Aorta (tissue), 5 donors: ENCODE measurements at regions not wholly inside any gene's neighbourhood (a gene's known extent, or its start where the extent isn't known, plus 50 kb on each side); places are given as distances from the start of the nearest gene placed in this dataset.

ENCODE experiments used
- ATAC-seq: fragments of 200-7000 bp; cut with Tn5 transposase; one replicate; pipeline ENCODE4 v1.9.1; 2022; ENCODE audit warnings: moderate library complexity; ENCODE audit not compliant: low FRiP score
- DNase-seq, 2 donors: peaks; one replicate each; pipeline ENCODE4 v3.0.0-alpha.2; 2020
- H3K27ac ChIP-seq, 2 donors: one replicate each; pipeline ENCODE4 v1.5.1; 2013; ENCODE audit warnings: low read length in 2 of 2, mild to moderate bottlenecking in 2 of 2, moderate library complexity in 2 of 2, control low read depth in 1 of 2, inconsistent platforms in 1 of 2, low read depth in 1 of 2
- H3K27me3 ChIP-seq, 2 donors: one replicate each; pipeline ENCODE4 v1.6.1; 2013; ENCODE audit warnings: control low read depth in 1 of 2, low read length in 1 of 2, mild to moderate bottlenecking in 1 of 2, moderate library complexity in 1 of 2; ENCODE audit not compliant: insufficient read depth in 2 of 2, control insufficient read depth in 1 of 2
- H3K36me3 ChIP-seq, 2 donors: one replicate each; pipeline ENCODE4 v1.6.1; 2013; ENCODE audit warnings: control low read depth in 1 of 2, low read length in 1 of 2, mild to moderate bottlenecking in 1 of 2; ENCODE audit not compliant: insufficient read depth in 2 of 2, control insufficient read depth in 1 of 2
- H3K4me1 ChIP-seq, 2 donors: one replicate each; pipeline ENCODE4 v1.6.1; 2013; ENCODE audit warnings: low read length in 2 of 2, control low read depth in 1 of 2, mild to moderate bottlenecking in 1 of 2, moderate library complexity in 1 of 2; ENCODE audit not compliant: insufficient read depth in 2 of 2, control insufficient read depth in 1 of 2
- H3K4me3 ChIP-seq, 2 donors: one replicate each; pipeline ENCODE4 v1.5.1; 2013; ENCODE audit warnings: low read length in 2 of 2, control low read depth in 1 of 2, mild to moderate bottlenecking in 1 of 2
- H3K9me3 ChIP-seq: one replicate; pipeline ENCODE4 v1.6.1; 2013; ENCODE audit warnings: mild to moderate bottlenecking, low read length; ENCODE audit not compliant: control insufficient read depth
- WGBS, 2 donors: extraction: QIAGEN DNeasy Blood & Tissue Kit; methylation state at CpG; one replicate each; pipeline ENCODE4 v1.1.7; 2013; 5-methylcytosine and 5-hydroxymethylcytosine counted together
- intact Hi-C, 2 donors: fragments of 100-400 bp; cut with DNase I; formaldehyde crosslinking; loops; one replicate each; pipeline versions ENCODE4 v1.14.2 to v1.15.0; 2022
- donor health status: healthy with polysubstance abuse.
- donor health status: Bipolar disorder and iron deficiency.
- donor health status: DM: no; HTN: no; CAD: no.
- donor health status: DM: no; HTN: no; CAD: no.
- donor health status: DM: yes; HTN: yes; CAD: no.

GRCh38 chr11:26844963-26845362 is 123.1 kb upstream of the SLC5A12 start:
- Histone ChIP-seq H3K4me1 (peaks cover 7 to 13% of the 10 kb centered on the region in 2 donors), H3K27me3 (no peaks in the 10 kb centered on the region), H3K27ac (peak overlapping the region in 1 of 2 donors; percentile 97), H3K9me3 (no peaks in the 10 kb centered on the region), H3K4me3 (no peak overlapping the region), H3K36me3 (no peaks in the 10 kb centered on the region)
- DNase-seq (no peak), ATAC-seq (no peak)
- 51 to 52% methylated on average over 2 of the region's 2 CpGs for WGBS, 2 donors
- intact Hi-C loops: loop anchor here (5.0 kb wide), 5 partner anchors 57 to 147 kb away; partner anchors contain the start of gene FIBIN (in 1 of the 2)

GRCh38 chr11:26846227-26846626 is 124.4 kb upstream of the SLC5A12 start:
- H3K4me3 ChIP-seq: no peak overlapping the region
- intact Hi-C loops: loop anchor here in 1 of 2 donors (2.0 to 5.0 kb wide), 2 partner anchors 56 to 149 kb away; partner anchors contain the start of gene FIBIN
- 43 to 76% methylated on average over 2 of the region's 2 CpGs for WGBS, 2 donors
- no peak for ATAC-seq
- no peaks in the 10 kb centered on the region for H3K27me3 ChIP-seq
- no peak for DNase-seq
- no peaks in the 10 kb centered on the region for H3K36me3 ChIP-seq
- H3K9me3 ChIP-seq: no peaks in the 10 kb centered on the region
- H3K27ac ChIP-seq: peak overlapping the region; percentile 48 to 100
- H3K4me1 ChIP-seq: peaks cover 5 to 13% of the 10 kb centered on the region in 2 donors

GRCh38 chr11:26847459-26847858 is 125.6 kb upstream of the SLC5A12 start:
- H3K9me3 ChIP-seq: no peaks in the 10 kb centered on the region
- intact Hi-C loops: loop anchor here in 1 of 2 donors (2.0 to 5.0 kb wide), 2 partner anchors 55 to 147 kb away; partner anchors contain the start of gene FIBIN

GRCh38 chr11:26847977-26848376 is 126.1 kb upstream of the SLC5A12 start:
- Histone ChIP-seq H3K27ac (peak overlapping the region; percentile 82 to 93), H3K4me3 (no peak overlapping the region), H3K27me3 (no peaks in the 10 kb centered on the region), H3K4me1 (peaks cover 2 to 7% of the 10 kb centered on the region in 2 donors), H3K9me3 (no peaks in the 10 kb centered on the region), H3K36me3 (no peaks in the 10 kb centered on the region)
- intact Hi-C loops: loop anchor here in 1 of 2 donors (2.0 to 5.0 kb wide), 2 partner anchors 54 to 147 kb away; partner anchors contain the start of gene FIBIN
- 5 to 14% methylated on average over 1 of the region's 1 CpG for WGBS, 2 donors
- ATAC-seq: peak; percentile 39
- no peak for DNase-seq

More at GRCh38 chr11:26847459-26847858, 125.6 kb upstream of the SLC5A12 start:
- H3K36me3 ChIP-seq: no peaks in the 10 kb centered on the region
- DNase-seq (no peak), ATAC-seq (peak; percentile 86)
- H3K27me3 ChIP-seq: no peaks in the 10 kb centered on the region
- H3K27ac ChIP-seq: peak overlapping the region; percentile 82 to 93
- 2 to 5% methylated on average over 3 of the region's 3 CpGs for WGBS, 2 donors
- no peak overlapping the region for H3K4me3 ChIP-seq
- peaks cover 4 to 10% of the 10 kb centered on the region in 2 donors for H3K4me1 ChIP-seq

- no peaks in the 10 kb centered on the region for H3K36me3 ChIP-seq
- ATAC-seq (peak; percentile 26), DNase-seq (peak; percentile 55 to 76)
- H3K27ac ChIP-seq: peak overlapping the region in 1 of 2 donors; percentile 73
- H3K4me1 ChIP-seq: peaks cover 0 to 5% of the 10 kb centered on the region in 2 donors
- no peak overlapping the region for H3K4me3 ChIP-seq
- H3K27me3 ChIP-seq: no peaks in the 10 kb centered on the region
- H3K9me3 ChIP-seq: no peaks in the 10 kb centered on the region
- WGBS, 2 donors: 3 to 14% methylated on average over 5 of the region's 5 CpGs
- intact Hi-C loops: loop anchor here in 1 of 2 donors (5.0 kb wide), 1 partner anchor 53 kb away; no protein-coding TSS in a partner anchor
Measured at GRCh38 chr11:26849036-26849435, 127.2 kb upstream of the SLC5A12 start.

GRCh38 chr11:26851291-26851690 is 129.4 kb upstream of the SLC5A12 start:
- no peak for DNase-seq
- Histone ChIP-seq H3K4me3 (no peak overlapping the region), H3K27me3 (no peaks in the 10 kb centered on the region), H3K9me3 (no peaks in the 10 kb centered on the region), H3K36me3 (no peaks in the 10 kb centered on the region), H3K4me1 (peaks cover 0 to 3% of the 10 kb centered on the region in 2 donors), H3K27ac (no peak overlapping the region)
- intact Hi-C loops: no loop called here
- ATAC-seq: no peak
- 97 to 98% methylated on average over 3 of the region's 3 CpGs for WGBS, 2 donors

GRCh38 chr11:26851696-26852095 is 129.8 kb upstream of the SLC5A12 start:
- no peaks in the 10 kb centered on the region for H3K9me3 ChIP-seq
- no peaks in the 10 kb centered on the region for H3K27me3 ChIP-seq
- peaks cover 0 to 3% of the 10 kb centered on the region in 2 donors for H3K4me1 ChIP-seq
- no peaks in the 10 kb centered on the region for H3K36me3 ChIP-seq
- intact Hi-C loops: no loop called here
- no peak overlapping the region for H3K27ac ChIP-seq
- no peak overlapping the region for H3K4me3 ChIP-seq
- WGBS, 2 donors: 96 to 98% methylated on average over 4 of the region's 4 CpGs
- ATAC-seq (no peak), DNase-seq (no peak)

GRCh38 chr11:26858098-26858497 is 135.8 kb upstream of the FIBIN start:
- H3K4me1 ChIP-seq: no peaks in the 10 kb centered on the region
- DNase-seq (no peak), ATAC-seq (no peak)
- no peak overlapping the region for H3K4me3 ChIP-seq
- H3K27ac ChIP-seq: no peak overlapping the region
- no peaks in the 10 kb centered on the region for H3K9me3 ChIP-seq
- H3K36me3 ChIP-seq: no peaks in the 10 kb centered on the region
- intact Hi-C loops: no loop called here
- H3K27me3 ChIP-seq: no peaks in the 10 kb centered on the region

GRCh38 chr11:26859416-26859815 is 134.5 kb upstream of the FIBIN start:
- intact Hi-C loops: no loop called here
- H3K4me1 ChIP-seq: no peaks in the 10 kb centered on the region
- 90 to 93% methylated on average over 3 of the region's 3 CpGs for WGBS, 2 donors
- H3K9me3 ChIP-seq: no peaks in the 10 kb centered on the region
- no peak overlapping the region for H3K4me3 ChIP-seq
- H3K27me3 ChIP-seq: no peaks in the 10 kb centered on the region
- DNase-seq: no peak
- ATAC-seq: no peak
- no peaks in the 10 kb centered on the region for H3K36me3 ChIP-seq
- H3K27ac ChIP-seq: no peak overlapping the region
